ENCODE measurements at regions not wholly inside any gene's neighbourhood (a gene's known extent, or its start where the extent isn't known, plus 50 kb on each side); places are given as distances from the start of the nearest gene placed in this dataset.

DNA sequence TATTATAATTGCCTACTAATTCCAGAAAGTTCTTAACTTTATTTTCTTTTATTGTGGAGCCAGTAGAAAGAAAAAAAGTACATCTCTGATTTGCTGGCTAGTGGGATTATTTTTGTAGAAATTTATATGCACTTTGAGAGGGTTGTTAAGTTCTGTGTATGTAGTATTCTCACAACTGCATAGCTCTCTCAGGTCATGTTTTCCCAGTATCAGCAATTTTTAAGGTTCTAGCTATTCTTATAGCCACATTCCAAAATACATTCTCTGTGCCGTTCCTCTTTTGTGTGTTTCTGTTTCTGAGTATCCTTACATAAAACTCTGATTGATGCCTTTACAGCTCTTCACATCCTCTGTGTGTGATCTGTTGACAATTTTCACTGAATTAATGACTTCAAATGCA, 199.3 kb upstream of the KYNU start:
- TF ChIP-seq POLR2A (IDR thresholded peaks at IDR 0.05; ENCODE audit: low read length) (no peak), GATA1 (IDR thresholded peaks at IDR 0.05; ENCODE audit: low read depth, low read length) (no peak)
